ENCODE measurements at regions not wholly inside any gene's neighbourhood (a gene's known extent, or its start where the extent isn't known, plus 50 kb on each side); places are given as distances from the start of the nearest gene placed in this dataset.
"Not testable (repeated sequence)": the region's sequence is repeated elsewhere in the genome, so short reads cannot be mapped to it uniquely, and the experiment has no call there.

- no peak for DNase-seq
Measured at GRCh38 chr10:123270806-123271205, 116.6 kb downstream of the BUB3 start.

DNA sequence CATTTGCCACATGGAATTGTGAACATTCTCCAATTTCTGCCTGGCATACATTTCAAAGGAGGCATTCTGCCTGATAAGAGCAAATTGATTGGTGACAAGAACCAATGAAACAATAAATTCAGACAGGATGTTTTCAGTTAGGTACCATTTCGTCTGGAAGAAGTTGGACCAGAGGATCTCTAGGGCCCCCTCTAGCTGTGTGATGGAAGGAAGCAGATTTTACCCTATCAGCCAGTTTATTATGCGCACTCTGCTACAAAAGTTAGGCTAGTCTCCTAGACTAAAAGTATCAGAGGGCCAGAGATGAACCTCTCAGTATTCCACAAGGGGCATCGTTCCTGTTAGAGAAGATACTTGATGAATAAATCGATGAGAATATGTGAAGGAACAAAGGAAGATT lies 118.0 kb downstream of the BUB3 start:
- DNase-seq: no peak

DNA sequence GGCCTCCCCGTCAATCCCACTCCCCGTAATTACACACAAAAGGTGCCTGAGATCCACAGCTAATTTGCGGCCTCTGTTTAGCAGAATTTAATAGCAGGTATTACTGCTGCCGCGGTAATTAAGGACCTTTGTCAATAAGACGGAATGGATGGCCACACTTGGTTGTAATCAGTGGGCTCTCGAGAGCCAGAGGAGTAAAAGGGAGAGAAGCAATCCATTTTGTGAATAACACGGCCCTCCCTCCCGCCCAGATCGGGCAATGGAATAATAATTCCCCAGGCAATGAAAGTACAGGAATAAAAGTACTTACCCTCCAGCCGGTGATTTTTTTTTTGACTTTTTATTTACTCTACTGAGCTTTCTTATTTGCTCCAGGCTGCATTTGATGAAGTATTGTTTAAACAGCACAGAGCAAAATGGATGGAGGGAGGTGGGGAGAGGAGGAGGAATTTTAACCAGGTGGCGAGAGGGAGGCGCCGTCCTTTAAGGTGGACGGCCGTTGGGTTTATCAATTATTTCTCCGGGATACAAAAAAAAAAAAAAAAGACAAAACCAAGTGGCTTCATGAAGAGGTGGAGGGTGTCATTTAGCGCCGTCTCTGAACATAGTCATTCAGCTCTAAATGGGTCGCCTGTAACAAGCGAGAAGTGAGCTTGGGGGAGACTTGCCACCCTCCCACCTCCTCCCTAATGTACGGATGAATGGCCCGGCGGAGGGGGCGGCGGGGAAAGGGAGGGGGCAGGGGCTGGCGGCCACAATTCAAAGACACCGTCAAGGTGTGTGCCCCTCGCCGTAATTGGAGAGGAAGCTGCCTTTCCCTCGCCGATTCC lies 120.3 kb downstream of the BUB3 start:
- DNase-seq: peak in 1 of 2 experiments; percentile 10

- DNase-seq: no peak
Measured at GRCh38 chr10:123275136-123275564, 120.9 kb downstream of the BUB3 start.

GRCh38 chr10:123278445-123278844 lies 124.2 kb downstream of the BUB3 start:
- DNase-seq: no peak

GRCh38 chr10:123283371-123283770 lies 129.2 kb downstream of the BUB3 start:
- DNase-seq: not testable (repeated sequence)

- no peak for DNase-seq
Measured at GRCh38 chr10:123284022-123284421, 129.8 kb downstream of the BUB3 start.

- no peak for DNase-seq
Measured at GRCh38 chr10:123287594-123288247, 133.5 kb downstream of the BUB3 start.

GRCh38 chr10:123289432-123289831 lies 135.2 kb downstream of the BUB3 start:
- DNase-seq: no peak

DNA sequence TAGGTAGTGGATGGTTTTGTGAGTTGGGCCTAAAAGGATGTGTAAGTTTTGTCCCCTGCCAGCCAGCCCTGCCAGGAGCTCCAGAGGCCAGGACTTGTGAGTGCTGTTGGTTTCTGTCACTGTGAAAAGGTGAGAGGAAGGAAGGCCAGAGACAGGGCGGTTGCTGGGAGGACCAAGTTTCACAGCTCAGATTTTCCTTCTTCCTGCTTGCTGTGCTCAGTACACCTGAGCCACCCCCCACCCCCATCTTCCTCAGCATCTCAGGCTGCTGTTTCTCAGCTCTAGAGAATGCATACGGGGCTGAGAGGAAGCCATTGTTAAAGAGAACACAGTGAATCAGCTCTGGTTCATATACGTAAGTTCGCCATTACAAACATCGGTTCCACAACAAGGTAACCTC lies 139.9 kb downstream of the BUB3 start:
- DNase-seq: no peak

DNA sequence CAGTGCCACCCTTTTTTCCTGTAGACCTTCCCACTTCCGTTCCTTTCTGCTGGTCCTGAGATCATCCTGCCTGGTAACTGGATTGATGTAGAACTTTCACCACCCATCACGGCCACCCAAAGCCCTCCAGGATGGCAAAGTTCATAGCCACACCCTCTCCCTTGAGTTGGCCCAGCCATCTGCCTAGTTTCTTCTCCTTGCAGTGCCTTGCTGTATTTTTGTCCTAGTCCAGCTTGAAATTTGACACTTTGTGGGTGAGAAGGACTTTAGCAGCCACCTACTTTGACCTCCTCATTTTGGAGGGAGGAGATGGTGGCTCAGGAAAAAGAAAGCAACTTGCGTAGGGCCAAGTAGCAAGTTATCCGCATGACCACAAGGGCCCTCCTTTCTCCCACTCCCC lies 140.7 kb downstream of the BUB3 start:
- no peak for DNase-seq

DNA sequence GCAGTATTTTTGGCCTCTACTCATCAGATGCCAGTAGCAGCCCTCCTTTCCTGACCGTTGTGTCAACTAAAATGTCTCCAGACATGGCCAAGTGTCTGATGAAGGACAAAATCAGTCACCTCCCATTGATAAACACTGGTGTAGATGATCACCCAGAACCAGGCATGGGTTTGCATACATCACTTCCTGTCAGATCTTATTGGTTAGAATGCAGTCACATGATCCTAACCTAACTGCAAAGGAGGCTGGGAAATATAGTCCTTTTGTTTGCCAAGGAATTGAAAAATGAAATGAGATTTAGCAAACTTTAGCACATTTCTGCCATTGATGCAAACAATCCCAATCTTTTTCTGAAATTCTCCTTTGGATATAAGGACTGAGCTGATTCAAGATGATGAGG lies 141.4 kb downstream of the BUB3 start:
- DNase-seq: no peak

DNA sequence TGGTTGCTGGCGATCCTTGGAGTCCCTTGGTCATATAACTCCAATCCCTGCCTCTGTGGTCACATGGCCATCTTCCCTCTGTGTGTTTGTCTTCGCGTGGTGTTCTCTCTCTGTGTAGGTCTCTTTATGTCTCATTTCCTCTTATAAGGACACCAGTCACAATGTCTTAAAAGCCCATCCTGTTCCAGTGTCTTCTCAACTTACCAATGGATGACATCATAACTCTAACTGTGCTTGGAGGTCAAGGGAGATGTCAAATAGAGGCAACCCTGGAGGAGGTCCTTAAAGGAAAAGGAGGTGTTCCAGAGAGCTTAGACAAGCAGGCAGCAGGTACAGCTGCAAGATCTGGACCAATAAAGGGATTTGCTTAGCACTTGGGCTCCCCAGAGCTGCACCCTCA lies 143.0 kb downstream of the BUB3 start:
- DNase-seq: no peak

DNA sequence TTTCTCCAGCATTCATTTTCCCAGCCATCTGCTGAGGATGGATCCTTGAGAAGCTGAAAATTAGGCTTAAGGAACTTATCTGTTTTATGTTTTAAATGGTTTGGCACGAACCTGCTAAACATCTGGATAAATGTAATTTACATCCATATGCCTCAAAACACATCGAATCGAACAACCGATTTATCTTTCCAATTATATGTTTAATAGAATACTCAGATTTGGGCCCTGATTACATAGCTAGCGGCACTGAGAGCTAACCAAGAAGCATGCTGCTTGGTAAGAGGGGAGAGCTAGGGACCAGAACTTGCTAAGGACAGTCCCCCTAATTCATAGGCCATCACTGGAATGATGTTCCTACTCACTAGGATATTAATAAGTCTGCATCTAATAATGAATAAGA lies 144.4 kb downstream of the BUB3 start:
- no peak for DNase-seq

DNA sequence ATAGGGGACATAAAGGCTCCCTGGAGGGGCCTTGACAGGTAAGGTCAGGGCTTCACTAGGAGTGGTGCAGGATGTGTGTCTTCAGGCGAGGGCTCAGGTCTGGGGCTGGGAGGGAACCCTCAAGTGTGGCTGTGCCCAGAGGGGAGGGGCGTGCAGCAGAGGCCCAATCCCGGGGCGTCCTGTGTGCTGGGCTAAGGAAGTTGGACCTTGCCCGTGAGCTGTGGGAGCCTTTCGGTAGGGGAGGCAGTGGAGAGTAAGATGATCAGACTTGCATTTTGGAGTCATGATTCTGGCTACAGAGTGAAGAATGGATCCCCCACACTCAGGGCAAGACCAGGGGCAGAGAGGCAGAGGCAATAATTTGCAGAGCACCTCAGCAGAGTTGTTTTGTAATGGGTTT lies 145.4 kb downstream of the BUB3 start:
- no peak for DNase-seq

GRCh38 chr10:123301077-123301857 lies 147.1 kb downstream of the BUB3 start:
- no peak for DNase-seq

GRCh38 chr10:123303581-123304337 lies 149.6 kb downstream of the BUB3 start:
- no peak for DNase-seq

GRCh38 chr10:123305671-123306070 lies 151.5 kb downstream of the BUB3 start:
- no peak for DNase-seq

- no peak for DNase-seq
Measured at GRCh38 chr10:123306290-123306689, 152.1 kb downstream of the BUB3 start.

DNA sequence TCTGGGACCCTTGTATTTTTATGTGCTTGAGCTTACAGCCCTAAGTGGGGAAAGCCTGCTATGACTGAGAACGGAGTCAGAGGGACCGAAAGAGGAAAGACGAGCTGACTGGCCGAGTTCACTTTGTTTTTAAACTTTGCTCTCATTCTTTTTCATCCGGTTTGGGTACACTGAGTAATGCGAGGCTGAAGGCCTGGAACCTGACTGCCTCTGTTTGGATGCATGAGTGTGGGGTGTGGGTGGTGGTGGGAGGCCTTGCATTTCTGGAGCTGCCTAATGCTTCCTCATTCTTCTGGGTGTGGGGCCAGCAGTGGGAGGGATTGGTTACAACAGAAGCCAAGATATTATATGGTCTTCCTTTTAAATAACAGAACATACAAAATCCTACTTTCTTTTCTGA lies 155.5 kb downstream of the BUB3 start:
- DNase-seq: no peak

DNA sequence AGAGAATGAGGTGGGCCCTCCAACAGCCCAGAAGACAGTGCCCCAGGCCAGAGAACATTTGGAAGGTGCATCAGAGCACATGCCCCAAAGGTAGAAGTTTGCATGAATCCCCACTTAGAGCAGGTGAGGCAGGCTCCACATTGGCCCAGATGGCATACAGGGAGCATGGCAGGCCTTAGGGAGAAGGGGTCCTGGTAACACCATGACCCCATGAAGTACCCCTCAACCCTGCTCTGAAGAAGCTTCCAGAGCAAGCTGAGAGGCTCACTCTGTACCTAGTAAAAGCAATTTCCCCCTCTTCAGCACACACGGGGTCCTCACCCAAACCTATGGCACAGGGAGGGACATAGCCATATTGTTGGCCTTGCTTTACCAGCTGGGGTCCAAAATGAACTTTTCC lies 162.6 kb downstream of the BUB3 start:
- no peak for DNase-seq

DNA sequence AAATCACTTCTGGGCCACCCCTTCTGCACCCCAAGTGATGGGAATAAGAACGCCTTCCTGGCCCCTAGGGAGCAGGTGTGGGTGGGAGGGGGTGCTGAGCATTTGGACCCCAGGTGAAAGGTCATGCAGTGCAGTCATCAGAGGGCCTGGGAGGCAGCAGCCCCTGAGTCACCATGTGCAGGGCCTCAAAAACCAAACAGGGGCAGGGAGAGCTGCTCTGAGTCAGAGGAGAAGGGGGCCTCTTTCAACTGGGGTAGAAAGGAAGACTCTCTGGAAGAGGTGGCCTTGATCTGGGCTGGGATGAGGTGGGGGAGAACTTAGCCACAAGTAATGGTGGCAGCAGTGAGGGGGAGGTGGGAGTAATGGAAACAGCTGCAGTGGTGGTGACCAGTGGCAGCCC lies 164.3 kb downstream of the BUB3 start:
- no peak for DNase-seq

GRCh38 chr10:123320091-123320490 lies 165.9 kb downstream of the BUB3 start:
- DNase-seq: no peak

Measured in NCI-H187 (cell line).